Right renal cortex interstitium (tissue), 3 donors: ENCODE measurements at regions not wholly inside any gene's neighbourhood (a gene's known extent, or its start where the extent isn't known, plus 50 kb on each side); places are given as distances from the start of the nearest gene placed in this dataset.

ENCODE experiments used
- DNase-seq, 3 donors: peaks; one replicate each; pipeline ENCODE4 v3.0.0-alpha.2; 2013; ENCODE audit warnings: low read depth in 3 of 3, low spot score in 2 of 3

DNA sequence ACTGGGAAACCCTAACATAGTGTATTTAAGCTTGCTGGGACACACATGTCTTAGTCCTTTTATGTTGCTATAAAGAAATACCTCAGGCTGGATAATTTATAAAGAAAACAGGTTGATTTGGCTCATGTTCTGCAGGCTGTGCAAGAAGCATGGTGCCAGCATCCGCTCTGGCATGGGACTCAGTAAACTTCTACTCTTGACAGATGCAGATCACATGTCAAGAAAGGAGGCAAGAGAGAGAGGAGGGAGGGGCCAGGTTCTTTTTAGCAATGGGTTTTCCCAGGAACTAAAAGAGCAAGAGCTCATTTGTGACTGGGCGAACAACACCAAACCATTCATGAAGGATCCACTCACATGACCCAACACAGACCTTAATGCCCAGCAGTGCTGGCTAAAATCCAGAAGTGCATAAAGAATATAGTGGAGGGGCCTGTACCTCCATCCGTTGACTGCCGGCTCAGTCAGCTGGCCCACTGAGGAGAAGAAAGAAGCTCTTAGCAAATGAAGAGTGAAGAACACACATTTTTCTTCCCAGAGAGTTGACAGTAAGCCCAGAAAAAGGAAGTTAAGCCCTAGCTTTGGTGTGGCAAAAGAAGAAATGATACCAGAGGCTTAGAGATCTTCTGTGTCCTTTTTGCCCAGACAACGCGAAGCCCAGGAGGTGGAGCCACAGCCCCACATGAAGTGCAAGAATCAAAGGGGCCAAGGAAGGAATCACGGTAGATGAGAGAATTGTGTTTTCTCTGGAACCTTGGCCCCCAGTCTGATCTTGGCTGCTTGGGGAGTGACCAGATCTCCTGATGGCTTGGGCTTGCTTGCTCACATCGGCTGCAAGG is 183.5 kb upstream of the FAM98A start:
- no peak for DNase-seq

DNA sequence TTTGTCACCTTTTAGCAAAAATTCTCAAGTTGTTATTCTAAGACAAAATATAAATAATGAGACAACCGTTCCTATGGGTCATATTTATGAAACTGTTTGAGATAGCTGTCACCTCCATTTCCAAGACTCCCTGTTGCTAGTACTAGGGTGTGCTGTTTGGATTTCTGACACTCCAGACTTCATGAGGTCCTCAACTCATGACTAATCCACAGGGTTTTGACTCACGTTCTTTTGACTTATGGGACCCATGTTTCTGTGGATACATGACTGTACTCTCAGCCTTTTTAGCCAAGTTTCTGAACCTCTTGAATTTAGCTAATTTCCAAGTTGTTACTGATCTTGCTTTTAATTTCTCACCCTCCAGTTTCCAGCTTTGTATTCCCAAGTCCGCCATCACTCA is 178.7 kb upstream of the FAM98A start:
- DNase-seq, result no peak

DNA sequence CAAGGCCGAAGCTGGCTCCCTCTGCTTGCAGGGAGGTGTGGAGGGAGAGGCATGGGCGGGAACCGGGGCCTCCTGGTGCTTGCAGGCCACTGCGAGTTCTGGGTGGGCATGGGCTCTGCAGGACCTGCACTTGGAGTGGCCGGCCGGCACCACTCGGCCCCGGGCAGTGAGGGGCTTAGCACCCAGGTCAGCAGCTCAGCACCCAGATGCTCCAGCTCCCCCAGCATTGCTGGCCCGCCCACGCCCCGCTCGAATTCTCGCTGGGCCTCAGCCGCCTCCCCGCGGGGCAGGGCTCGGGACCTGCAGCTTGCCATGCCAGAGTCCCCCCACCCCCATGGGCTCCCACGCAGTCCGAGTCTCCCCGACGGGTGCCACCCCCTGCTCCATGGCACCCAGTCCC is 176.2 kb upstream of the FAM98A start:
- DNase-seq, result no peak

DNA sequence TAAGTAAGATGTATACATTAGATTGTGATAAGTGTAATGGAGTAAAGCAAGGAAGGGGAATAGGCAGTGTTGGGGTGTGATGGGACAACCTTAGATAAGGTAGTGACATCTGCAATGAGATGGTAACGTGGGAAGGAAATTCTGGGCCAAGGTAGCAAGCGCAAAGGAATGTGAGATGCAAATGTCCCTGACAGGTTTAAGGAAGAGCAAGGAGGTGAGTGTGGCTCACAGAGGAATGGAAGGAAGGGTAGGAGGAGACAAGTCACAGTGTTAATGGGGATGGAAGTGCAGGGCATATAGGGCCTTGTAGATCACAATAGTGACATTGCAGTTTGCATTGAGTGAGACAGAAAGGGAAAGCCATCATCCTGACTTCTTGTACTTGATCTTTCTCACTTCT is 170.9 kb upstream of the FAM98A start:
- DNase-seq, result no peak

DNA sequence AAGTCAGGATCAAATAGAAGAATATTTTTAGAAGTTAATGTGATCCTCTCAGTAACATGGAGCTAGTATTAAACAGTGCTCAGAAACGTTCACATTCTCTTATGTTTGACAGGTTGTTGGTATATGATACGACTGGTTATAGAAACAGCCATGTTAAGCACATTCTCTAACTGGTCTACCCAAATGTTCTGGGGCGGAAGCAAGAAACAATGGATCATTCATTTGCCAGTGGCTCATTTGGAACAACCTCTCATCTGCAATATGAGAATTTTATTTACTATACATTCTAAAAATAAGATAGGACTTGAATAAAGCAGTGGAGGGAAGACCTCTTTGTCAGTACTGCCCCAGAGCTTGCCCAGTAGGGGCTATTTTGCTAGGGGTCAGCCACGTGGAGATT is 167.1 kb upstream of the FAM98A start:
- DNase-seq, result no peak

DNA sequence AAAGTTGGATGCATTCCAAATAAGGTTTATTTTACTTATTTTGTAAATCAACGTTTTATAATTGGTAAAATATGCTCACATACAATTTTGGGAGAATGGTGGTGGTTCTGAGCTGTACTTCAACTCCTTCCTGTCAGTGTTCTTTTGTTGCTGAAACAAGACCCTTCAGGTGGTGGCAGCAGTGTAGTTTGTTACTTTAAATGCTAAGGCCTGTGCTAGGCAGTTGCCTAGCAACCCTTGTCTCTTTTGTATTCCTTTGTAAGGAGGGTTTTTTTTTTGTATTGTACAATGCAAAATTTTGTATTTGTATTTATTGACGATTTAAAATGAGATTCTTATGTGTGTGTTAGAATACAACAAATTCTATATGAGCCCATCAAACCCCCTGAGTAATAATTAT is 166.0 kb upstream of the FAM98A start:
- peak in 1 of 3 donors; percentile 15 for DNase-seq

DNA sequence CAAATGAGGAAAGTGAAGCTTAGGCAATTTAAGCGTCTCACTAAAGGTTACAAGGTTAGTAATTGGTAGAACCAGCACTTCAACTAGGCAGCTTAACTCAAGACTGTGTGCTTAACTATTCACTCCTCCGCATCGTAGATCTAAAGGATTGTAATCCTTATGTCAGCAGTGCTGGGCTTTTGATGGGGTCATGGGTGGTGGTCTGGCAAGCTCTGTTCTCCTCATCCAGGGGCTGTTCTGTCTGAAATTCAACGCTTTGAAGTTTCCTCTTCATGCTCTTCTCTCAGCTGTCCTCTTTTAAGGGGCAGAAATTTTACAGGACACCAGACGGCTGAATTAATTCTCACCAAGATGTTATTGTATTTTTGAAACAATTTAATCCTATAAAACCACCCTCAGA is 165.5 kb upstream of the FAM98A start:
- DNase-seq, result no peak

DNA sequence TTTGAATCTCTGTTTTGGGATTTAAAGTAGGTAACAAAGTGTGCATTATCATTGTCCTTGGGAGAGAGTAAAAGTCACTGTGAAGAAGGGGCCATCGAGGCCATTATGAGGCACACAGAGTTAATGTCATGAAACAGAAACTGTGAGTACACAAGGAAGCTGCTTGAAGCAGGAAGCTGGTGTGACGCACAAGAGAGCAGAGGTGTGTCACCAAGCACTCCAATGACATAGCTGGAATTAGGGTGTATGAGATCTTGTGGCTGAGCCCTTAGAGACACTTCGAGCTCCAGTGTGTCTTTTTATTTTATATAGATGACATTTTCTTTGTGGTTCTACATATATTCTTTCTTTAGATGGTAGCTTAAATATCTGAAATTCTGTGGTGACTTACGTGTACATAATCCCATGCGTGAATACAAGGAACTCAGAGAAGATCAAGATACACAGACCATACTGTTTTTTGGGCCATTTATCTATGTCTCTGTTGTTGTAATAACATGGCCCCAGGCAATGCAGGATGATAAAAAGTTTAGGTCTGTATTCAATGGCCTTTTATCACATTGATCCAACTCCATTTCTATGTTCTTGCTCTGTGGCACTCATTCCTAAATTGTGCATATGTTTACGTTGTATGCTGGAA is 164.7 kb upstream of the FAM98A start:
- no peak for DNase-seq

DNA sequence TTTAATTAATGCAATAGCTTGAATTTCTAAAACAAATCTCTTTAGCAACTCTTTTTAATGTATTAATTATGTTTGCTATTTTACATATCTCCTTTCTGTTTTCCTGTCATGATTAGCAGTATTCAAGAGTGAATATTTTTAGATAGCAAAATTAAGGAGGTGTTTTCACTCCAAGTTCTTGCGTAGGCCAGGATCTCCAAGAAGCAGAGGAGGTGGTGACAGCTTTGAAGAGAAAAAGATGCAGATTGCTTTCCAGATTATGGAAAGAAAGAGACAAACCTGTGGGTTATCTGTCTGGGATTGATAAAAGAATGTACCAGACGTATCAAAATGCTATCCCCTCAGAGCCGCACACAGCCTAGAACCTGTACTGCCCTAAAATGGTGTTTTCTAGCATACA is 163.5 kb upstream of the FAM98A start:
- DNase-seq, result no peak

DNA sequence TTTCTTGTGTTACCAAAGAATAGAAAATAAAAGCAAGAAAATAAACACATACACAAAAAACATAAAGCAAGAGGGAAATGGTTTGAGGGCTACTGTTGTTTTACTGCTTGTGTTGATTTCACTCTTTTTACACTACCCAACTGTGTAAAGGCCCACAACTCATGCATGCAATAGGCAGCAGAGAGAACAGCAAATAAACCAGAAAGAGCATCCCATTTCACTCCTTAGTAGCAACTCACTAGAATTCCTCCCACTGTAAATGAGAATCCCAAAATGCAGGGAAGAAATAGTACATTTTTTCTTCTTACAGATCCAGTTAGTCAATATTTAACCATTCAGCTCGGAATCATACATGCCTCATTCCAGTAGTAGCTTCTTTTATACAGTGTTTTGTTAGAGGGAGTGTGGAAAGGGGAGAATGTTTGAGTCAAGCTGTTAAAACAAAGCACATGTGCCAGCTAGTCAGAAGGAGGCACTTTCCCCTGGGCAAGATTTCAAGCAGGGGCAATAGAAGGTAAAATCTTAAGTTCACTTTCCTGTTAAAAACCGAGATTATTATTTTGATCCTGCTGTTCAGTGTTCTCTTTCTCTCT is 147.2 kb upstream of the FAM98A start:
- DNase-seq, result no peak

DNA sequence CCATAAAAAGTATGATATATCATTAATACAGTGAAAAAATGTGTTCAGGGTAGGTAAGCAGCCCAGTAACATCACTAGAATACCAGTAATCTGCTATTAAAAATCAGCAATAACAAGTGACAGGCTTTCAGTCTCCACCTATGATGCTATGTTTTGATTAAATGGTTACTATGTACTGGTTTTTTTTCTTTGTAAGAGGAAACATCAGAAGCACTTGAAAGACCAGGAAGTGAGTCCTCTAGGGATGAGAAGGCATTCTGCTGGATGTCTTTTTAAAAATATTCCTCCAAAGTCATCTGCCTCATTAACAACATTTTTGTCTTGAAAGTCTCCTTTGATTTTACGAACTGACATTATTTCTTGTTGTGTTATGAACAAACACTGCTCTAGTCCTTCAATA is 136.0 kb upstream of the FAM98A start:
- no peak for DNase-seq

DNA sequence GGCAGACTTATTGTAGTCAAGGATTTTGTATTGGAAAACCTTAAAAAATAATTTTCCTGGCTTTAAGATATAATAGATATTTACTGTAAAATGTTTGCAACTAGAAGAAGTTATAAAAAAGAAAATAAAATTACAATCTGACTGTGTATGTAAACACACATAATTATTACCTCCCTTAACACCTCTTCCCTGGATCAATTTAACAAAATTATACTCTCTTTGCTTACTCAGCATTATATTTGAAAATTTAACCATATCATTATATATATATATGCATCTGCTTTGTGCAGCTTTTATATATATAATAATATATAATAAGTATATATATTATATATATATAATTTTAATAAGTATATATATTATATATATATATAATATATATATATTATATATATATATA is 131.7 kb upstream of the FAM98A start:
- DNase-seq, result no peak

DNA sequence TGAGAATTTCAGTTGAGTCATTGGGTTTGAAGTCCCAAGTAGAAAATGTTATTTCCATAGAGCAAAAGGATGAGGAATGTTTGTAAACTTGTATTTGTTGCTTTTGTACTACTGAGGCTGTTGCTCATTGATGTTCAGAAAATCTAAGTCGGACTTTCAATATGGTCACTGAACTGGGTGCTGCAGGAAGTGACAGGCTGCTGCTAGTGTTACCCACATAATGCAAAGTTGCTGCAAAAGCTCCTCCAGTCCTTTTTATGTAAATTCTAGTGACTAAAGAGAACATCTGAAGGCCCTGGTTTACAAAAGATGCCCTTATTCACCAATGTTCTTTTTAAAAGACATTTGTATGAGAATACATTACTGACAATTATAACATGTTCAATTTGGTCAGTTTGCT is 131.1 kb upstream of the FAM98A start:
- no peak for DNase-seq

DNA sequence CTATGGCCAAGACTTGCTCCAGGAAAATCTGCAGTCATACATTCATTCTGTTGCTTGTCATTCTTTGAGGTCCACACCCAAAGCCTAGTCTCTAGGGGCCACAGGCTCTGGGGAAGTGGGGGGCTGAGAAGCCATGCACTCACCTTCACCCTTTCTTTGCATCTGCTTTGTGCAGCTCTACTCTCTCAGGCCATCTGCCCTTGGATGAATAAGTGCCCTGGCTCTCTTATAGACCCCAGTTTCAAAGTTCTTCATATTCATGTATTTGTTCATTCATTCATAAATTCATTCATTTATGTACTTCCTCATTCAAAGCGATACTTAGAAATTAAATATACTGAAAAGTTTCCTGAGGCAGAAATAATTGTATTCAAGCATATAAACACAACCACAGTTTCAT is 130.3 kb upstream of the FAM98A start:
- DNase-seq, result no peak

DNA sequence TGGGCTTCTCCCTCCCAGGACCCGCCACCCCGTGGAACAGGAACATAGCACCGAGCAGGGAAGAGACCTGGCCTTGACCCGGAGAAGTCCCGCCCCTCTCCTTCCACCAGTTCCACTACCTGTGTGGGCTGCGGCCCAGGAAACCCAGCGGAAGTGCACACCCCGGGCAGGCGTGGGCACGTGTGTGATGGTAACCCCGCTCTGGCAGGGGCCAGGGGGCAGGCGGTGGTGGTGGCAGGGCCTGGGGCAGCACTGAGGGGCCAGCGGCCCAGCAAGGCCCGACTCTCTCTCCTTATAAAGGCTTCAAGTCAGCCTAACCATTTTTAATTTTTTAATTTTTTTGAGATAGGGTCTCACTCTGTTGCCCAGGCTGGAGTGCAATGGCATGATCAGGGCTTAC is 129.0 kb upstream of the FAM98A start:
- DNase-seq, result no peak

DNA sequence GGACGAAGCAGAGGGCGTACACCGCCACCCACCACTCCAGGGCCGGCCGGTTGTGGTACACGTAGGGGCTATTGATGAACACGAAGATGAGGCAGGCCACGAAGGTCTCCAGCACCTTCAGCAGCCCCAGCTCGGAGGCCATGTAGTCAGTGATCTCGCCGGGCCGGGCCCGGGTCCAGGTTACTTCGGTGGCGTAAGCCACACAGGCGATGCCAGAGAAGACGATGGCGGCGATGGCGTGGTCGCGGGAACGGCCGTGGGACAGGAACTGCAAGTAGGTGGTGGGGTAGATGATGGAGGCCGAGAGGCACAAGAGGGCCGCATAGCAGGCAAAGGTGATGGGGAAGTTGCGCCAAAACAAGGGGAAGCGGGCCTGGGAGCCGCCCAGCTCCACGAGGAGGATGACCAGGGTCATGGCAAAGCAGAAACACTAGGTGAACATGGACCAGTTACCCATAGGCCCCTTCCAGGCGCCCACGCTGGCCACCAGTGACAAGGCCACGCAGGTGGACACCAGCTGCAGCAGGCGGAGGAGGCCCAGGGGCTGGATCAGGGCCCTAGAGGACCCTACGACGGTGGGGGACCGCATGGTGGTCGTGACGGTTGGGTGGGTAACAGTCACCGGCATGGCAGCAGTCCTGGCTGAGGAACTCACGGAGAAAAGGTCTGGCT is 128.4 kb upstream of the FAM98A start:
- no peak for DNase-seq

DNA sequence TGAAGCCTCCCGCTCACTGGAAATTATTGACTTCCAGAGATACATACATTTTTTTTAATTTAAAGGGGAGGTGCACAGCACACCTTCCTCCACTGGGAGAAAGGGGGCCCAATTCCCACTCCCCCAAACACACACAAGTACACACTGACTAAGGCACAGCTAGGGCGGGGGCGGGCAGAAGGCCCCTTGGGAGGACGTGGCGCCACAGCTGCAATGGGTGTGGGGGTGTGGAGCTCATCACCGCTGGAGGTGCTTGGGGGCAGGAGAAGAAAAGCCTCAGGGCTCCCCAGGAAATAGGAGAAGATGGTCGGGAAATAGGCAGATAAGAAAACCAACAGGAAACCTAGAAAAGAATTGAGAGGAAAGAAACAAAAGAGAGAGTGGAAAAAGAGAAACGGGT is 127.3 kb upstream of the FAM98A start:
- no peak for DNase-seq

DNA sequence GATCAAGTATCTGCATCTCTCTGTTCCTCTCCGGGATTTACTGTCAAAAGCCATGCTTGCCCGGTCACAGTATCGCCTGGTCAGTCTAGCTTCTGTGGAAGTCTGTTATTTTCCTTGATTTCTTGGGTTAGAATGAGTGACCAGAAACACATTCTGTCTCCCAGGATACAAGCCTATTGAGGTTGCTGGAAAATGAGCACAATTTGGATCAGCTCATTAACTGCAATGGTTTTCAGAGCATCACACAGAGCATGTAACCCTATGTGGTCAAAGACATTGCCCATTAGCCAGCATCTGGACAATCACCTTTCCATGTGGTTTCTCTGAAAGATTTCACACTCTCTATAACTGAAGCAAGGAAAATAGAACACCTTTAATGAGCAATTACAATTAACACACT is 124.2 kb upstream of the FAM98A start:
- no peak for DNase-seq

DNA sequence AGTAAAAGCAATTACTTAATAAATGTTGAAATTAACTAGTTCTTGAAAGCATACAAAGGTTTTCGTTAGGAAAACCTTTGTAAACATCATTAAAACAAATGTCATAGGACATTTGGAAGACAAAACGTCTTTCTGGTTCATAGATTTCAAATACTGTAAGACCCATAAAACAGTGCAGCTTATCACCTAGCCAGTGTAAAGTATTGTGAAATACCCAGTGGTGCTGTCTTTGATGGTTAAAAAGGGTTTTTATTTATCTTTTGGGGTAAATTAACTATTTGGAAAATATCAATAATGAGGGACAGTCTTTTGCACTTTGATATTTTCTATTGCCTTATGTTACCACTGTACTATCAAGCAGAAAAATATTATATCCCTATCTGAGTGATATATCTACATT is 120.0 kb upstream of the FAM98A start:
- no peak for DNase-seq

DNA sequence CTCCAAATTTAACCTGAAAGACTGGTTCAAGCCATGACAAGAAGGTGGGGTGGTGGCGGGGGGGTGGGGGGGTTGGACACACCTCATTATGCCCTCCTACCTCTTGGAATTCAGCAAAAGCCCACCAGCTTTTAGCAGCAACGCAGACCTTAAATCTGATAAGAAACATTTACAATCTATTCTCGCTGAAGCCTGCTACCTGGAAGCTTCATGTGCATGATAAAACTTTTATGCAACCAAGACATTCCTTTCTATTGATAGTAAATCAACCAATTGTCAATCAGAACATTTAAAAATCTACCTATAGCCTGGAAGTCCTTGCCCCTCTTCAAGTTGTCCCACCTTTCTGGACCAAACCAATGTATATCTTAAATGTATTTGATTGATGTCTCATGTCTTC is 113.6 kb upstream of the FAM98A start:
- DNase-seq, result no peak

DNA sequence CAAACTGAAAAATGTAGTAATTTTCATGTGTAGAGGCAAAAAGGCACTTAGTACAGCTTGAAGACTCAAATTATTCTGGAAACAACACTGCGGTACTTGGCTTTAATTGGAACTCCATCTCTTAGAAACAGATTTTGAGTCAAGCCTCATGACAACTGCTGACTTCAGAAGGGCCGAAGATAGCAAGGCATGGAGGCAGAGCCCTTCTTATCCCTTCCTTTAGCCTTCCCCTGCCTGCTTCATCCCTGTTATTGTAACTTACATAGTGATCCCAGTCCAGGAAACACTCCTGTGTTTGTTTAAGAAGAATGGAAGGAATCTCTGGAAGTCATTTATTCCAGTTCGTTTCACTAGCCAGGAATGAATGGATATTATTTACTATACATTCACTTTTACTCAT is 110.9 kb upstream of the FAM98A start:
- no peak for DNase-seq

DNA sequence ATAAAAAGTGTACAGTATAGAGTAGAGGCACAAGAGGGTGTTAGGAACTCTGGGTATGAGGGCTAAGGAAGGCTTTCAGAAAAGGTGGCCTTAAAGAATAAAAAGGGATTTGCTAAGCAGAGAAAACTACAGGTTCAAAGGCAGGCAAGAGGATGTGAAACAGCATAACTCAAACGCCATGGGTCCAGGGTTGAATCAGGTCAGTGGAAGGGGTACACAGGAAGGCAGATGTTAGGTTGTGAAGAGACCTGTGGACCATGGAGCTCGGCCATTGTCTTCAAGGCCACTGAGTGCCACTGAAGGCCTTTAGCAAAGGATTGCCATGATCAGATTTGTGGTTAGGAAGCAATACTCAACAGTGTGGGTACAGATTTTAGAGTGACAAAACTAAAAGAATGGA is 108.2 kb upstream of the FAM98A start:
- DNase-seq, result no peak
